ENCODE measurements at regions not wholly inside any gene's neighbourhood (a gene's known extent, or its start where the extent isn't known, plus 50 kb on each side); places are given as distances from the start of the nearest gene placed in this dataset.

- Mint-ChIP-seq H3K27ac (no peak overlapping the region), H3K27me3 (no peaks in the 10 kb centered on the region), H3K9me3 (peaks cover 6% of the 10 kb centered on the region in 2 donors), H3K36me3 (ENCODE audit: insufficient read depth) (no peaks in the 10 kb centered on the region), H3K4me1 (ENCODE audit: low read depth in 2 of 2) (no peaks in the 10 kb centered on the region), H3K4me3 (no peak overlapping the region)
- ATAC-seq (replicated peaks) (no peak), DNase-seq (no peak)
These were observed 850.9 kb upstream of the MDGA2 start for GRCh38 chr14:48526307-48526706.

DNA sequence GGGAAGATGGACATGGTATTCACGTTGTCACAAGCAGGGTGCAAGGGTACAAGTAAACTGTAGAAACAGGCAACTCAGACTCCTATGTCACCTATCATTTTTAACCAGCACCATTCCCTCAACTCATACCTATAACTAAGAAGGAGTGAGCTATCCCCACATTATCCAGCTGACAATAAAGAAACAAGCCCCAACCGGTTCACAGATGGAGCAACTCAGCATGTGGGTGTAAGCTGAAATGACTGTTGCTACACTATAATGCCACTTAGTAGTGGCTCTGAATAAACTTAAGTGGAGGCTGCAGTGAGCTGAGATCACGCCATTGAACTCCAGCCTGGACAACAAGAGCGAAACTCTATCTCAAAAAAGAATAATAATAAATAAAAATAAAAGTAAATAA is 829.5 kb upstream of the MDGA2 start:
- Mint-ChIP-seq H3K36me3 (ENCODE audit: insufficient read depth) (no peaks in the 10 kb centered on the region), H3K27me3 (no peaks in the 10 kb centered on the region), H3K4me1 (ENCODE audit: low read depth in 2 of 2) (no peaks in the 10 kb centered on the region), H3K27ac (no peak overlapping the region), H3K9me3 (peaks cover 0 to 4% of the 10 kb centered on the region in 2 donors), H3K4me3 (no peak overlapping the region)
- no peak for ATAC-seq (replicated peaks)
- DNase-seq = no peak

GRCh38 chr14:48490756-48491155 is 815.4 kb upstream of the MDGA2 start:
- no peak overlapping the region for H3K27ac Mint-ChIP-seq
- no peak overlapping the region for H3K4me3 Mint-ChIP-seq
- ATAC-seq (replicated peaks) = no peak
- H3K27me3 Mint-ChIP-seq = no peaks in the 10 kb centered on the region
- DNase-seq = no peak
- H3K36me3 Mint-ChIP-seq (ENCODE audit: insufficient read depth) = no peaks in the 10 kb centered on the region
- H3K9me3 Mint-ChIP-seq = peaks cover 6 to 7% of the 10 kb centered on the region in 2 donors
- no peaks in the 10 kb centered on the region for H3K4me1 Mint-ChIP-seq (ENCODE audit: low read depth in 2 of 2)

- H3K4me3 Mint-ChIP-seq = no peak overlapping the region
- no peak overlapping the region for H3K27ac Mint-ChIP-seq
- no peaks in the 10 kb centered on the region for H3K36me3 Mint-ChIP-seq (ENCODE audit: insufficient read depth)
- H3K9me3 Mint-ChIP-seq = peaks cover 0 to 2% of the 10 kb centered on the region in 2 donors
- no peak for DNase-seq
- no peak for ATAC-seq (replicated peaks)
- H3K27me3 Mint-ChIP-seq = no peaks in the 10 kb centered on the region
- H3K4me1 Mint-ChIP-seq (ENCODE audit: low read depth in 2 of 2) = no peaks in the 10 kb centered on the region
These were observed 798.5 kb upstream of the MDGA2 start for GRCh38 chr14:48473944-48474343.

GRCh38 chr14:48456051-48456450 is 780.6 kb upstream of the MDGA2 start:
- DNase-seq (no peak), ATAC-seq (replicated peaks) (no peak)
- H3K4me1 Mint-ChIP-seq (ENCODE audit: low read depth in 2 of 2) = no peaks in the 10 kb centered on the region
- peaks cover 1 to 5% of the 10 kb centered on the region in 2 donors for H3K9me3 Mint-ChIP-seq
- H3K27me3 Mint-ChIP-seq = no peaks in the 10 kb centered on the region
- H3K4me3 Mint-ChIP-seq = no peak overlapping the region
- no peaks in the 10 kb centered on the region for H3K36me3 Mint-ChIP-seq (ENCODE audit: insufficient read depth)
- no peak overlapping the region for H3K27ac Mint-ChIP-seq

DNA sequence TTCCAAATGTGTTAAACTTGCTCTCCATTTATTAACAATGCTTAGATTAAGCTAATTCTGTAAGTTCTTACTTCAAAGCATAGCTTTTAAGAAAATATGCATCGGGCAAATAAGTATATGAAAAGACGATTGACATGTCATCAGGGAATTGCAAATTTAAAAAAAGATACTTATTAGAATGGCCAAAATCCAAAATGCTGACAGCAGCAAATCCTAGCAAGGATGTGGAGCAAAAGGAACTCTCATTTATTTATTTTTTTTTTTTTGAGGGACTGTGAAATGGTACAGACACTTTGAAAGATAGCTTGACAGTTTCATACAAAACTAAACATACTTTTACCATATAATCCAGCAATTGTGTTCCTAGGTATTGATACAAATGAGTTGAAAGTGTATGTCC is 779.5 kb upstream of the MDGA2 start:
- peaks cover 1 to 7% of the 10 kb centered on the region in 2 donors for H3K9me3 Mint-ChIP-seq
- ATAC-seq (replicated peaks) = no peak
- no peaks in the 10 kb centered on the region for H3K4me1 Mint-ChIP-seq (ENCODE audit: low read depth in 2 of 2)
- no peak overlapping the region for H3K4me3 Mint-ChIP-seq
- no peak for DNase-seq
- H3K27me3 Mint-ChIP-seq = no peaks in the 10 kb centered on the region
- no peak overlapping the region for H3K27ac Mint-ChIP-seq
- no peaks in the 10 kb centered on the region for H3K36me3 Mint-ChIP-seq (ENCODE audit: insufficient read depth)

- ATAC-seq (replicated peaks) (no peak), DNase-seq (no peak)
- Mint-ChIP-seq H3K4me3 (no peak overlapping the region), H3K27ac (no peak overlapping the region), H3K27me3 (no peaks in the 10 kb centered on the region), H3K9me3 (peaks cover 5 to 16% of the 10 kb centered on the region in 2 donors), H3K36me3 (ENCODE audit: insufficient read depth) (peaks cover 3% of the 10 kb centered on the region), H3K4me1 (ENCODE audit: low read depth in 2 of 2) (no peaks in the 10 kb centered on the region)
These were observed 777.1 kb upstream of the MDGA2 start for GRCh38 chr14:48452437-48452995.

DNA sequence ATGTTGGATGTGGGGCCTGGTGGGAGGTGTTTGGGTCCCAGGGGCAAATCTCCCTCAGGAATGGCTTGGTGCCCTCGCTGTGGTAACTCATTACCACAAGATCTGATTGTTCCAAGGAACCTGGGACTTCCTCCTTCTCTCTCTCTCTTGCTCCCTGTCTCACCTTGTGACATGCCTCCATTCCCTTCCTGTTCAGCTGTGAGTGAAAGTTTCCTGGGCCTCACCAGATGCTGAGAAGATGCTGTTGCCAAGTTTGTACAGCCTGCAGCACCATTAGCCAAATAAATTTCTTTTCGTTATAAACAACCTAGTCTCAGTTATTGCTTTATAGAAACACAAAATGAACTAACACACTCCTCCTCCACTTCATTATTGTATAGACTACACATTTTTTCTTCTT is 759.8 kb upstream of the MDGA2 start:
- DNase-seq = no peak
- H3K4me1 Mint-ChIP-seq (ENCODE audit: low read depth in 2 of 2) = no peaks in the 10 kb centered on the region
- no peaks in the 10 kb centered on the region for H3K36me3 Mint-ChIP-seq (ENCODE audit: insufficient read depth)
- H3K27ac Mint-ChIP-seq = no peak overlapping the region
- ATAC-seq (replicated peaks) = no peak
- peaks cover 3 to 19% of the 10 kb centered on the region in 2 donors for H3K9me3 Mint-ChIP-seq
- H3K4me3 Mint-ChIP-seq = no peak overlapping the region
- no peaks in the 10 kb centered on the region for H3K27me3 Mint-ChIP-seq

DNA sequence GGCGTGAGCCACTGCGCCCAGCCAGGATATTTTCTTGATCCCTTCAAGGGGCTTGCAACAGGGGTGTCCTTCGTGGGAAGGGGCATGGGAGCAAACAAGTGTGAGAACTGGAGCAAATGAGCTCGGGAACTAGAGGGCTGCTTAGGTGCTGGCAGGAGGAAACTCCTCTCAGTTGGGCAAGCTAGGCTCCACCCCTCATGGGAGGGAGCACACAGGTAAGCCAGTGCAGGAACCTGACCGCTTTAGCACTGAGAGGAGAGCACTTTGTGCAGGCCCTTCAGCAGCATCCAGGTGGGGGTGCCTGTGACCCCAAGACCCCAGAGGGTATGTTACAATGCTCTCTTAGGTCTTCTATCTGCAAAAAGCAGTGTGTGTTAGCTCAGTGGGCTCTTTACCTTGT is 755.4 kb upstream of the MDGA2 start:
- no peak overlapping the region for H3K27ac Mint-ChIP-seq
- H3K4me3 Mint-ChIP-seq = no peak overlapping the region
- ATAC-seq (replicated peaks) (no peak), DNase-seq (no peak)
- no peaks in the 10 kb centered on the region for H3K27me3 Mint-ChIP-seq
- no peaks in the 10 kb centered on the region for H3K4me1 Mint-ChIP-seq (ENCODE audit: low read depth in 2 of 2)
- peaks cover 5 to 19% of the 10 kb centered on the region in 2 donors for H3K9me3 Mint-ChIP-seq
- H3K36me3 Mint-ChIP-seq (ENCODE audit: insufficient read depth) = no peaks in the 10 kb centered on the region

GRCh38 chr14:48429512-48429911 is 754.1 kb upstream of the MDGA2 start:
- H3K36me3 Mint-ChIP-seq (ENCODE audit: insufficient read depth) = no peaks in the 10 kb centered on the region
- H3K27me3 Mint-ChIP-seq = no peaks in the 10 kb centered on the region
- peaks cover 4 to 13% of the 10 kb centered on the region in 2 donors for H3K9me3 Mint-ChIP-seq
- ATAC-seq (replicated peaks) (no peak), DNase-seq (no peak)
- H3K4me1 Mint-ChIP-seq (ENCODE audit: low read depth in 2 of 2) = no peaks in the 10 kb centered on the region
- H3K27ac Mint-ChIP-seq = no peak overlapping the region
- H3K4me3 Mint-ChIP-seq = no peak overlapping the region

- Mint-ChIP-seq H3K36me3 (ENCODE audit: insufficient read depth) (no peaks in the 10 kb centered on the region), H3K9me3 (peaks cover 11 to 17% of the 10 kb centered on the region in 2 donors), H3K4me1 (ENCODE audit: low read depth in 2 of 2) (no peaks in the 10 kb centered on the region), H3K27me3 (no peaks in the 10 kb centered on the region), H3K4me3 (no peak overlapping the region), H3K27ac (no peak overlapping the region)
- DNase-seq = no peak
- no peak for ATAC-seq (replicated peaks)
These were observed 742.5 kb upstream of the MDGA2 start for GRCh38 chr14:48417715-48418500.

GRCh38 chr14:48401321-48401720 is 725.9 kb upstream of the MDGA2 start:
- ATAC-seq (replicated peaks) (no peak), DNase-seq (no peak)
- Mint-ChIP-seq H3K27ac (no peak overlapping the region), H3K36me3 (ENCODE audit: insufficient read depth) (no peaks in the 10 kb centered on the region), H3K27me3 (no peaks in the 10 kb centered on the region), H3K4me1 (ENCODE audit: low read depth in 2 of 2) (no peaks in the 10 kb centered on the region), H3K4me3 (no peak overlapping the region), H3K9me3 (peaks cover 12 to 25% of the 10 kb centered on the region in 2 donors)

- no peak for DNase-seq
- H3K4me3 Mint-ChIP-seq = no peak overlapping the region
These were observed 723.4 kb upstream of the MDGA2 start for GRCh38 chr14:48398675-48399282.

DNA sequence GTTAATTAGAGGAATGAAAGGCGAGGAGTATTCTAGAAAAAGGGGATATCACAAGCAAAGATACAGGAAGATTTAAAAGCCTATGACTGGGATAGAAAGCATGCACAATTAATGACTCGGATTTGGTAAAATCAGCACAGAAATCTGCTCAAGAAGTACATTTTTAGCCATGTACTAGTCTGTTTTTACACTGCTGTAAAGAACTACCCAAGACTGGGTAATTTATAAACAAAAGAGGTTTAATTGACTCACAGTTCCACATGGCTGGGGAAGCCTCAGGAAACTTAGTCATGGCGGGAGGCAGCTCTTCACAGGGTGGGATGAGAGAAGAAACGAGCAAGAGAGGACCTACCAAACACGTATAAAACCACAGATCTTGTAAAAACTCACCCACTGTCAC is 716.3 kb upstream of the MDGA2 start:
- H3K9me3 Mint-ChIP-seq = peaks cover 4 to 9% of the 10 kb centered on the region in 2 donors
- no peak for DNase-seq
- no peaks in the 10 kb centered on the region for H3K36me3 Mint-ChIP-seq (ENCODE audit: insufficient read depth)
- no peaks in the 10 kb centered on the region for H3K27me3 Mint-ChIP-seq
- no peak overlapping the region for H3K4me3 Mint-ChIP-seq
- no peak overlapping the region for H3K27ac Mint-ChIP-seq
- no peaks in the 10 kb centered on the region for H3K4me1 Mint-ChIP-seq (ENCODE audit: low read depth in 2 of 2)
- no peak for ATAC-seq (replicated peaks)

More at GRCh38 chr14:48398675-48399282, 723.4 kb upstream of the MDGA2 start:
- H3K4me1 Mint-ChIP-seq (ENCODE audit: low read depth in 2 of 2) = no peaks in the 10 kb centered on the region
- no peaks in the 10 kb centered on the region for H3K36me3 Mint-ChIP-seq (ENCODE audit: insufficient read depth)
- peaks cover 5 to 10% of the 10 kb centered on the region in 2 donors for H3K9me3 Mint-ChIP-seq
- no peaks in the 10 kb centered on the region for H3K27me3 Mint-ChIP-seq
- no peak overlapping the region for H3K27ac Mint-ChIP-seq
- ATAC-seq (replicated peaks) = no peak
